B cell (primary cell): ENCODE measurements at regions not wholly inside any gene's neighbourhood (a gene's known extent, or its start where the extent isn't known, plus 50 kb on each side); places are given as distances from the start of the nearest gene placed in this dataset.

Source experiments
- ATAC-seq: fragments of 200-7000 bp; cut with Tn5 transposase; one replicate; pipeline ENCODE4 v1.10.0; 2021; ENCODE audit warnings: low read depth, mild to moderate bottlenecking, moderate number of reproducible peaks, moderate library complexity
- CTCF ChIA-PET: fragments of 350-600 bp; sonication (Branson Sonifier 250); formaldehyde crosslinking; loops from one replicate; lab custom pipeline; 2021; ENCODE audit warnings: antibody characterized with exemption, inconsistent platforms; lab: Charles Lee
- POLR2A ChIA-PET: fragments of 350-600 bp; sonication (Branson Sonifier 250); formaldehyde crosslinking; loops from one replicate; lab custom pipeline; 2021; ENCODE audit warnings: antibody characterized with exemption; lab: Charles Lee
- DNase-seq: peaks from one replicate; pipeline ENCODE4 v3.0.0; 2013
- H2AFZ ChIP-seq: 2 replicates; pipeline ENCODE4 v1.6.1; 2012; ENCODE audit warnings: mild to moderate bottlenecking, low read depth, low read length; ENCODE audit not compliant: insufficient read depth, poor library complexity, severe bottlenecking
- H3K27ac ChIP-seq, 2 donors: 1 replicate in 1 of 2; 2 replicates in 1 of 2; pipeline ENCODE4 v1.5.1; 2012 to 2013; ENCODE audit warnings: low read length in 2 of 2, mild to moderate bottlenecking in 2 of 2, moderate library complexity in 1 of 2
- H3K27me3 ChIP-seq, 4 experiments: fragments of 200-600 bp in 1 of 4; sonication (generic) in 1 of 4; replicated peaks in 1 of 4; 1 replicate in 2 of 4; 2 replicates in 2 of 4; pipeline versions ENCODE4 v1.6.1 to v1.7.0; 2013 to 2016; ENCODE audit warnings: low read length in 3 of 4, mild to moderate bottlenecking in 2 of 4, mixed read lengths in 1 of 4, moderate library complexity in 1 of 4; ENCODE audit not compliant: insufficient read depth in 4 of 4, control insufficient read depth in 3 of 4; ENCODE audit errors: control extremely low read depth in 1 of 4
- H3K36me3 ChIP-seq, 2 experiments: replicated peaks in 1 of 2; 1 replicate in 1 of 2; 2 replicates in 1 of 2; pipeline versions ENCODE4 v1.6.1 to v1.7.1; 2013; ENCODE audit warnings: low read length in 1 of 2; ENCODE audit not compliant: insufficient read depth in 2 of 2, control insufficient read depth in 1 of 2; ENCODE audit errors: control extremely low read depth in 1 of 2, extremely low read depth in 1 of 2
- H3K4me1 ChIP-seq, 2 donors: fragments of 200-600 bp in 1 of 2; sonication (generic) in 1 of 2; 1 replicate in 1 of 2; 2 replicates in 1 of 2; pipeline versions ENCODE4 v1.5.1 to v1.6.1; 2013 to 2017; ENCODE audit warnings: low read length in 2 of 2; ENCODE audit not compliant: control insufficient read depth in 2 of 2, insufficient read depth in 2 of 2
- H3K4me2 ChIP-seq: replicated peaks from 2 replicates; pipeline ENCODE3; 2012; ENCODE audit warnings: mild to moderate bottlenecking, low read depth, low read length; ENCODE audit not compliant: poor library complexity, severe bottlenecking
- H3K4me3 ChIP-seq, 5 experiments: fragments of 200-600 bp in 1 of 5; sonication (generic) in 1 of 5; 1 replicate in 3 of 5; 2 replicates in 2 of 5; pipeline versions ENCODE4 v1.5.1 to v1.7.0; 2011 to 2016; ENCODE audit warnings: low read length in 4 of 5, mild to moderate bottlenecking in 4 of 5, low read depth in 2 of 5, control low read depth in 1 of 5, moderate library complexity in 1 of 5; ENCODE audit not compliant: insufficient read depth in 1 of 5; ENCODE audit errors: control extremely low read depth in 1 of 5, extremely low read depth in 1 of 5
- H3K79me2 ChIP-seq: fragments of 200-600 bp; sonication (generic); one replicate; pipeline ENCODE4 v1.6.0; 2016; ENCODE audit warnings: low read length; ENCODE audit not compliant: control insufficient read depth, insufficient read depth
- H3K9ac ChIP-seq: fragments of 200-600 bp; sonication (generic); 2 replicates; pipeline ENCODE4 v1.6.1; 2017; ENCODE audit warnings: mild to moderate bottlenecking, low read length, moderate library complexity
- H3K9me3 ChIP-seq, 3 donors: one replicate each; pipeline versions ENCODE4 v1.6.1 to v1.7.1; 2013; ENCODE audit warnings: low read length in 2 of 3; ENCODE audit not compliant: control insufficient read depth in 2 of 3, insufficient read depth in 1 of 3; ENCODE audit errors: control extremely low read depth in 1 of 3
- H4K20me1 ChIP-seq: 2 replicates; pipeline ENCODE4 v1.6.0; 2012; ENCODE audit warnings: mild to moderate bottlenecking, low read length; ENCODE audit not compliant: insufficient read depth, control insufficient read depth, poor library complexity, severe bottlenecking
- H3K27ac Mint-ChIP-seq: one replicate; pipeline ENCODE4 v1.8.0; 2021; ENCODE audit warnings: mixed read lengths
- H3K27me3 Mint-ChIP-seq: one replicate; pipeline ENCODE4 v1.8.0; 2021; ENCODE audit warnings: mixed read lengths
- H3K4me1 Mint-ChIP-seq: one replicate; pipeline ENCODE4 v1.8.0; 2021; ENCODE audit warnings: mixed read lengths
- H3K4me3 Mint-ChIP-seq: one replicate; pipeline ENCODE4 v1.8.0; 2021; ENCODE audit warnings: mixed read lengths
- H3K9me3 Mint-ChIP-seq: one replicate; pipeline ENCODE4 v1.8.0; 2022; ENCODE audit warnings: mixed read lengths; ENCODE audit not compliant: insufficient read depth
- EZH2 ChIP-seq: IDR thresholded peaks from 2 replicates; pipeline ENCODE4 v1.6.1; 2012; ENCODE audit warnings: borderline replicate concordance, low read depth, mild to moderate bottlenecking, moderate library complexity, low read length; ENCODE audit not compliant: insufficient read depth, poor library complexity, severe bottlenecking
- WGBS: methylation state at CpG from one replicate; pipeline ENCODE4 v1.1.5; 2013; ENCODE audit warnings: missing lambda C conversion rate; ENCODE audit not compliant: insufficient coverage; 5-methylcytosine and 5-hydroxymethylcytosine counted together
- intact Hi-C: fragments of 100-400 bp; cut with micrococcal nuclease; formaldehyde crosslinking; loops from one replicate; pipeline ENCODE4 v1.10.0; 2022
- TF ChIP-seq, protein P1 (sequence below): fragments of 200-600 bp; IDR thresholded peaks from one replicate; pipeline ENCODE4 v1.8.0; 2022; ENCODE audit warnings: antibody characterized with exemption, mild to moderate bottlenecking

DNA sequence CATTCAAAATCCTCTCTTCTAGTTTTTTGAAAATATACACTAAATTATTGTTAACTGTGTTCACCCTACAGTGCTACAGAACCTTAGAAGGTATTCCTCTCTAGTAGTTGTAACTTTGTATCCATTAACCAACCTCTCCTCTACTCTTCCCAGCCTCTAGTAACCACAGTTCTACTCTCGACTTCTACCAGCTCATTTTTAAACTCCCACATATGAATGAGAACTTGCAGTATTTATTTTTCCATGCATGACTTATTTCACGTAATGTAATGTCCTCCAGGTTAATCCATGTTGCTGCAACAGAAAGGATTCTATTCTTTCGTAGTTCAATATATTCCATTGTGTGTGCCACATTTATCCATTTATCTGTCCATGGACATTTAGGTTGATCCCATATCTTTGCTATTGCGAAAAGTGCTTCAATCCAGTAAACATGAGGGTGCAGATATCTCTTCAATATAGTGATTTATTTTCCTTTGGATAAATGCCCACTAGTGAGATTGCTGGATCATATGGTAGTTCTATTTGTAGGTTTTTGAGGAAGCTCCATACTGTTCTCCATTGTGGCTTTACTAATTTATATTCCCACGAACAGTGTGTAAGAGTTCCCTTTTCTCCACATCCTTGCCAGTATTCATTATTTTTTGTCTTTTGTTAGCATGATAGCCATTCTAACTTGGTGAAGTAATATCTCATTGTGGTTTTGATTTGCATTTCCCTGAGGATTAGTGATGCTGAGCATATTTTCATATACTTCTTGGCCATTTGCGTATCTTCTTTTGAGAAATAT is 113.7 kb upstream of the SMAD3 start:
- Histone ChIP-seq H3K4me1 (peaks cover 8 to 16% of the 10 kb centered on the region in 2 donors), H3K36me3 (no peaks in the 10 kb centered on the region), H4K20me1 (no peaks in the 10 kb centered on the region), H3K4me3 (no peak overlapping the region), H3K4me2 (no peak overlapping the region), H2AFZ (no peak overlapping the region), H3K79me2 (no peaks in the 10 kb centered on the region), H3K9me3 (peaks cover 0 to 6% (median 0%) of the 10 kb centered on the region in 3 donors), H3K9ac (no peak overlapping the region), H3K27me3 (peaks cover 0 to 13% (median 0%) of the 10 kb centered on the region in 4 experiments), H3K27ac (no peak overlapping the region)
- no peak for ATAC-seq
- no peak for DNase-seq
- Mint-ChIP-seq H3K4me1 (peaks cover 20% of the 10 kb centered on the region), H3K9me3 (peaks cover 2% of the 10 kb centered on the region), H3K27me3 (peaks cover 4% of the 10 kb centered on the region), H3K4me3 (no peak overlapping the region), H3K27ac (no peak overlapping the region)
- intact Hi-C loops = no loop called here
- TF ChIP-seq, protein P1, sequence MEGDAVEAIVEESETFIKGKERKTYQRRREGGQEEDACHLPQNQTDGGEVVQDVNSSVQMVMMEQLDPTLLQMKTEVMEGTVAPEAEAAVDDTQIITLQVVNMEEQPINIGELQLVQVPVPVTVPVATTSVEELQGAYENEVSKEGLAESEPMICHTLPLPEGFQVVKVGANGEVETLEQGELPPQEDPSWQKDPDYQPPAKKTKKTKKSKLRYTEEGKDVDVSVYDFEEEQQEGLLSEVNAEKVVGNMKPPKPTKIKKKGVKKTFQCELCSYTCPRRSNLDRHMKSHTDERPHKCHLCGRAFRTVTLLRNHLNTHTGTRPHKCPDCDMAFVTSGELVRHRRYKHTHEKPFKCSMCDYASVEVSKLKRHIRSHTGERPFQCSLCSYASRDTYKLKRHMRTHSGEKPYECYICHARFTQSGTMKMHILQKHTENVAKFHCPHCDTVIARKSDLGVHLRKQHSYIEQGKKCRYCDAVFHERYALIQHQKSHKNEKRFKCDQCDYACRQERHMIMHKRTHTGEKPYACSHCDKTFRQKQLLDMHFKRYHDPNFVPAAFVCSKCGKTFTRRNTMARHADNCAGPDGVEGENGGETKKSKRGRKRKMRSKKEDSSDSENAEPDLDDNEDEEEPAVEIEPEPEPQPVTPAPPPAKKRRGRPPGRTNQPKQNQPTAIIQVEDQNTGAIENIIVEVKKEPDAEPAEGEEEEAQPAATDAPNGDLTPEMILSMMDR = no peak
- TF ChIP-seq EZH2 = no peak
- WGBS = 81% methylated on average over 2 of the region's 6 CpGs
- ChIA-PET CTCF (interaction anchor here (13.1 kb wide), 1 partner anchor 351 kb away, joined by 256 read pairs; no protein-coding TSS in a partner anchor), POLR2A (no interaction called here)
